ENCODE measurements at regions not wholly inside any gene's neighbourhood (a gene's known extent, or its start where the extent isn't known, plus 50 kb on each side); places are given as distances from the start of the nearest gene placed in this dataset.
A peak's percentile ranks its signal among the peaks of the same experiment; 100 is the strongest.
"Not testable (repeated sequence)": the region's sequence is repeated elsewhere in the genome, so short reads cannot be mapped to it uniquely, and the experiment has no call there.

GRCh38 chr11:91641153-91641552 lies 583.5 kb upstream of the FAT3 start:
- no peak for DNase-seq (ENCODE audit: low spot score)

DNA sequence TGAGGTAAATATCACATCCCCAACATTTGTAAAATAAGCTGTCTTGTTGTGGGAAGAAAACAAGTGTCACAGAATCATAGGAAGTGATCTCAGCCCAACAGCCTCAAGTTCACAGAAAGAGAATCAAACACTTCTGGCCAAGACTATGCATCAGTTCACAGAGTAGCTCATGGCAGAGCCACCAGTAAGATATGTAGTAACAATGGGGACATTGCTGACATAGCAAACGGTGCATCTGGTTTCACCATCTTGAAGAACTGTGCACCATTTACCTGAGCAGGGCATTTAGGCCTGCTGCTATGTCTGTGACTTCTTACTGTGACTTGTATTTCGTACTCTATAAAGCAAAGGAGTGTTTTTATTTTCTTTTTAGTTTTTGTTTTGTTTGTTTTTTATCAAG lies 585.3 kb upstream of the FAT3 start:
- no peak for DNase-seq (ENCODE audit: low spot score)

DNA sequence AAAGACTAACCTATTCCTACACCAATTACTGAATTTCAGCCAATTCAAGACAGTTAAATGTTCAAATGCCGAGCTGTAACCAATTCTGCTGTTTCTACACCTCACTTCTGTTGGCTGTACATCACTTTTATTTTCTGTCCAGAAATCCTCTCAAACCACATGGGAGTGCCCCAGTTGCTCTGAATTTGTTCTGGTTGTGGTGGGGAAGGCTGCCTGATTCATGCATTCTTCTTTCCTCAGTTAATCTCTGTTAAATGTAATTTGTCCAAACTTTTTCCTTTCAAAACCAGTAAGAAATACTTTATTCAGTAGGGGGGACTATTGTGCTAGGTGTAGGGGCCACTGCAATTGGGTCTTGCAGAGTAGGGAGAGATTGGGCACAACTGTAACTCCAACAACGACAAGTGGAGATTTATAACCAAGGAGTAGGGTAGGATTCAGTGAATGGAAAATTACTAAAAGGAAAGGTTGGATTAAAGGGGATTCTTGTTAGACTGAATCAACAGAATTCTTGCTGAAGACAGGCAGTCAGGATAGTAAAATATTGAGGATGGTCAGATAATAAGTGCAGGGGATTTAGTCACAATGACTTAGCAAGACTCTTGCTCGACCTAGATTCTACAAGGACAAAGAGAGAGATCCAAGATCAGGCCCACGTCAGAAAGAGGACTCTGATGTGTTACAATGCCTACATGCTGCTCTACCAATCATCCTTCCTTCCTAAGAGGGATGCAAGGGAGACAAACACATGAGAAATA lies 593.5 kb upstream of the FAT3 start:
- no peak for DNase-seq (ENCODE audit: low spot score)

DNA sequence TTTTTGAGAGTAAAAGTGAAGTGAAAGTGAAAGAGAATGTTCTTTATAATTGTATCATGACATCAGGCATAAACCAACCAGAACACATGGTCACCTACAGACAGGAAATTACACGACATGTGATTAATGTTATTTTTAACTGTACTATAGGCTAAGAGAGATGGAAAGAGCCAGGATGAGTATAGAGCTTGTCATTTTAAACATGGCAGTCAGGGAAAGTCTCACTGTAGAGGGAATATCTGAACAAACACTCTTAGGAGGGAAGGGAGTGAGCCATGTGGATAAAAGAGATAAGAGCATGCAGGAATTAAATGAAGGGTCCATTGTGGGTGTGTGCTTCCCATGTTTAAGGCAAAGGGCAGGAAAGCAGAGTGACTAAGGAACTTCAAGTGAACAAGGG lies 599.1 kb upstream of the FAT3 start:
- DNase-seq (ENCODE audit: low spot score) = no peak

- DNase-seq (ENCODE audit: low spot score) = no peak
Measured at GRCh38 chr11:91624021-91624420, 600.6 kb upstream of the FAT3 start.

DNA sequence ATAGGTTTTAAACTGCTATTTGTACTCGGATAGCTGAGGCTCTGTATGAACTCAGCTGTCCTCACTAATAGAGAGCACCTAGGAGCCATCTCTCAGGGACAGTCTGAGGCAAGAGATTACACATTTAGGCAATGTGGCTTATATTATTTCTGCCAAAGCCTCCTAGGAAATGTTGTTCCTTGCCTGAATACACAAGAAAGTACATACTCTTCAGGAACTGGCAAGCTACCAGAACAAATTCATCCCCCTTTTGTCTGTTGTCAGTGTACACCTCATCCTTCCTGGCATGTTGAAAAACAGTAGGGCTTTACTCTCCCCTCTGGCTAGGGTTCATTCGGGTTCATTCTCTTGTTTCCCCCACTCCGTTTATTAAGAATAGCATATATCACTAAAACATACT lies 615.9 kb upstream of the FAT3 start:
- DNase-seq (ENCODE audit: low spot score) = no peak

DNA sequence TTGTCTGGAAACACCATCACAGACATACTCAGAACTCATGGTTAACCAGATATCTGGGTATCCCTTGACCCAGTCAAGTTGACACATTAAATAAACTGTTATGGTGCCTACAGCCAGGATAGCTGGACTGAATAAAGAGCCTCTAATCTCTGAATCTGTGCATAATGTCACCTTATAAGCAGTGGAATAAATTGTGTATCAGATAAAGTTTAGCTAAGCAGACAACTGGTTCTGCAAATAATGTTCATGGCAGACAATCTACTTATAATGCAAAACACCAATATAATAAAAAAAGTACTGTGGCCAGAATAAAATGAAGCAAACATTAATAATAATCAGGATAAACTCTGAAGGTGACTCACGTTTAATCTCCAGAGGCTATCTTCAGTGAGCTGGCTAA lies 628.5 kb upstream of the FAT3 start:
- no peak for DNase-seq (ENCODE audit: low spot score)

GRCh38 chr11:91591021-91591420 lies 633.6 kb upstream of the FAT3 start:
- no peak for DNase-seq (ENCODE audit: low spot score)

DNA sequence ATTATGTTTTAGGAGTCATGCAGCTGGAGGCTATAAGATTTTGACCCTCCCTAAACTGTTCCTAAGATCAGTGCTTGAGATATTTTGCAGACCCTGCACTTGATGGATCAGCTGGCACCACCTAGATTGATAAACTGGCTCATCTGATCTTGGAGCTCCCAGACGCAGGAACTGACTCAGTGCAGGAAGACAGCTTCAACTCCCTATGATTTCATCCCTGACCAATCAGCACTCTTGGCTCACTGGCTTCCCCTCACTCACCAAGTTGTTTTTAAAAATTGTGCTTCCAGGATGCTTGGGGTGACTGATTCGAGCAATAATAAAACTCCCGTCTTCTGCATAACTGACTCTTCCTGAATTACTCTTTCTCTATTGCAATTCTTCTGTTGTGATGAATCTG lies 637.5 kb upstream of the FAT3 start:
- no peak for DNase-seq (ENCODE audit: low spot score)

- no peak for DNase-seq (ENCODE audit: low spot score)
Measured at GRCh38 chr11:91585035-91585801, 639.4 kb upstream of the FAT3 start.

DNA sequence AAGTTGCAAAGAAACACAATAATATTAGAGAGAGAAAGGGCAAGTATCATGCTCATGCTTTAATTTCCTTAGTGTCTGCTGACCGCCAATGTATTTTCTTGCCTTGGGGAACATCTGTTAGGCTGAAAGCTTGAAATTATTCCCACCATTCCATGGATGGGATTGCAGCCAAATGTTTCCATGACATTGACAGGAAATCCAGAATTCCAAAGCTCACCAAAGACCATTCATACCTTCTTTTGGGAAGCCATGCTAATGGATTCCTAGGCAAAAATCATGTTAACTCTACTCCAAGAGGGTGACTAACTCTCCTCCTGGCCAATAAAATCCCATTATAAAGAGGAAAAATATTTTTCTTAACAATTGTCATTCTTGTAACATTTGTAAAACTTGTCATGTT lies 661.4 kb upstream of the FAT3 start:
- no peak for DNase-seq (ENCODE audit: low spot score)

- DNase-seq (ENCODE audit: low spot score) = no peak
Measured at GRCh38 chr11:91560434-91560833, 664.2 kb upstream of the FAT3 start.

DNA sequence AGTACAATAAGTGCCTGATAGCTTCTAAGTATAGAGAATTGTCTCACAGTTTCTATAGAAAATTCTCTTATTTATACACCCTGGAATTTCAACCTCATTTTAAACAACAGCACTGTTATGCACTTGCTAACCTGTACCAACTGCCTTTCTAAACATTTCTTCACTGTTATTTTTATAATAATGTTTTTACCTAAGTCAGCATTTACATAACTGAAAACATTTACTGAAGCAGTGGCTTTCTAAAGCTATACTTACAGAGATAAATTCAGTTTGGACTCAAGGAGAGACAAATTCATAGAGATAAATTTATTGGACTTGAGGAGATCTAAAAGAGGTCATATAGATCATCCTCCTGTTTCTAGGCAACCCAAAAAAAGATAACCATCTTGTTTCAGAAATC lies 686.6 kb upstream of the FAT3 start:
- no peak for DNase-seq (ENCODE audit: low spot score)

DNA sequence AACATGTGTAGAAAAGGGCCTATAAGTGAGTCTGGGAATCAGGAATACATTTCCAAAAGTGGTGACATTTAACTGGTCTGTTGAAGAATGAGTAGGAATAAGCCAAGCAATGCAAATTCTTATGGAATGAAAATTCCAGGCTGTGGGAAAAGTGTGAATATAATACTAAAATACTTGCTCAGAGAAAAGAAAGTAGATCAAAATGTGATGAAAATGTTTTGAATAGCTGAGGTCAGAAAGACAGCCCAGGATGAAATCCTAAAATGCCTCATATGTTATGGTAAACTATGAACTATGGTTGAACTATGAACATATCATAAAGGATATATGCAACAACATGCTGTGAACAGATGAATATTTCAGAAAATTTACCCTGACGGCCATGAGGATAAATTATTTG lies 688.3 kb upstream of the FAT3 start:
- no peak for DNase-seq (ENCODE audit: low spot score)

GRCh38 chr11:91528965-91529364 lies 695.7 kb upstream of the FAT3 start:
- DNase-seq (ENCODE audit: low spot score) = no peak

- no peak for DNase-seq (ENCODE audit: low spot score)
Measured at GRCh38 chr11:91527380-91528030, 697.1 kb upstream of the FAT3 start.

DNA sequence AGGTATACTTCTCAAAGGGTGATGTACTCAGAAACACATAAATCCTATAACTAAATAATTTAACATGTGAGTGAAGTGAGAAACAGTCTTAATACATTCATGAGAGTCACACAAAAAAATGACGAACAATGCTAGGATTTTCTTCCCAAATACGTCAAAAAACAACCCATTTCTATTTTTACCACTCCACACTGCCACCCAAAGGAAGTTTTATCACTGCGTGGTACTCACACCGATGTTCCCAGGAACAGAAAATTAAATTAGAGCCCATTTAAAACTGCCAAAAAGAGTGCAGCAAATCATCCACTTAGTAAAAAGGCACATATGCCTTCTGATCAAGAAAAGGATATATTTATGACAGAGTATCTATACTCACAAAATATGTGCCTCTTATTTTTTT lies 710.9 kb upstream of the FAT3 start:
- peak; percentile 9 for DNase-seq (ENCODE audit: low spot score)

DNA sequence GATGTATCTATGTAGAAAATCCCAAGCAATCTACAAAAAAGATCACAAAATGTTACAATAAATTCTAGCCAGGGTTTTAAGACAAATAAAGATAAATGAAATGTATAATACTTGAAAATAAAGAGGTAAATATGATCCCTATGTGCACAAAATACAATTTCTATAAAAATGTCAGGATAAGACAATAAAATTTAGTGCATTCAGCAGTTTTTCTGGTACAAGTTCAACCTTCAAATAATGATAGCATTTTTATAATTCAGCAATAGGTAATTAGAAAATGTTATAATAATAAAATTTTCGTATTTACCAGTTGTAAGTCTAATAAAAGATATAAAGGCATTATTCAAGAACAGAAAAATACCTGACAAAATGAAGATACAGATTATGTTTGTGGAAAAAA lies 726.8 kb upstream of the FAT3 start:
- no peak for DNase-seq (ENCODE audit: low spot score)

- no peak for DNase-seq (ENCODE audit: low spot score)
Measured at GRCh38 chr11:91495837-91496236, 728.8 kb upstream of the FAT3 start.

DNA sequence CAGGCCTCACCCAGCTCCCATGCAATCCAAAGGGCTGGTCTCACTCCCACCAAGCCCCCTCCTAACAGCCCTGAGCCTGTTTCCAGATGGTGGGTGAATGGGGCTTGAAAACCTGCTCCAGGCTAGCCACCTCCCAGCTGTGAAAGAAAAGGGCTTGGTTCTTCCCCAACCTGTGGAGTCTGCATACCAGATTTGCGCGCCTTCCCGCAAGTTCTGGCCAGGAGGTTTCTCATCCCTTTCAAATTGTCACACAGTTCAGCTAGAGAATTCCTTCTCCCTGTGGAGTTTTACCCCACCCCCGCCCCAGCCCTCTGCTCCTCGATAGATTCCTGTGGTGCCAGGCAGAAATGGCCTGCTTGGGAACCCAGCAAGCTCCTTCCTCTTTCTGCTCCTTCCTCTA lies 734.6 kb upstream of the FAT3 start:
- no peak for DNase-seq (ENCODE audit: low spot score)

GRCh38 chr11:91483956-91484355 lies 740.7 kb upstream of the FAT3 start:
- not testable (repeated sequence) for DNase-seq (ENCODE audit: low spot score)

GRCh38 chr11:91481875-91482274 lies 742.7 kb upstream of the FAT3 start:
- DNase-seq (ENCODE audit: low spot score) = not testable (repeated sequence)

DNA sequence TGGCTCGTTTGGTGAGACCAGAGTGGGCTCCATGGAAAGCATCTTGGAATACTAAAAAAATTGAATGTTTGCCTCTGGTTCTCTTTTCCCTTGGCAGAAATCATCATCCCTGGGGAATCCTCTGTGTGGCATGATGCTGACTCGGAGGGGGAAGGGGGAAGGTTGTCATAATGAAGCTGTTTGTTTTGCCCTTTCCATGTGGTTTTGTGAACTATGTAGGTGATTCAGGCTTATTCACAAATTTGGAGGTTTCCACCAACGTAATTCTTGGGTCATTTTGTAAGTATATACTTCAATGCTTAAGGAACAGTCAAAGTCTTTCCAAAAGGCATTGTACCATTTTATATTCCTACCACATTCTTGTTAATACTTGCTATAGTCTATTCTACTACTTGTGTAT lies 754.0 kb upstream of the FAT3 start:
- no peak for DNase-seq (ENCODE audit: low spot score)
